Left ventricle myocardium superior (tissue), 1 donor: ENCODE measurements at regions not wholly inside any gene's neighbourhood (a gene's known extent, or its start where the extent isn't known, plus 50 kb on each side); places are given as distances from the start of the nearest gene placed in this dataset.
"Not testable (repeated sequence)": the region's sequence is repeated elsewhere in the genome, so short reads cannot be mapped to it uniquely, and the experiment has no call there.

ENCODE experiments used
- ATAC-seq: fragments of 200-7000 bp; cut with Tn5 transposase; one replicate; pipeline ENCODE4 v1.9.1; 2020; ENCODE audit warnings: mild to moderate bottlenecking, moderate library complexity
- DNase-seq: peaks from one replicate; pipeline ENCODE4 v3.0.0-alpha.2; 2020
- intact Hi-C: fragments of 100-400 bp; cut with micrococcal nuclease; formaldehyde crosslinking; loops from one replicate; pipeline ENCODE4 v1.11.0; 2022
- donor health status: DM: no; HTN: yes; CAD: no; lungs with severe emphysema.

DNA sequence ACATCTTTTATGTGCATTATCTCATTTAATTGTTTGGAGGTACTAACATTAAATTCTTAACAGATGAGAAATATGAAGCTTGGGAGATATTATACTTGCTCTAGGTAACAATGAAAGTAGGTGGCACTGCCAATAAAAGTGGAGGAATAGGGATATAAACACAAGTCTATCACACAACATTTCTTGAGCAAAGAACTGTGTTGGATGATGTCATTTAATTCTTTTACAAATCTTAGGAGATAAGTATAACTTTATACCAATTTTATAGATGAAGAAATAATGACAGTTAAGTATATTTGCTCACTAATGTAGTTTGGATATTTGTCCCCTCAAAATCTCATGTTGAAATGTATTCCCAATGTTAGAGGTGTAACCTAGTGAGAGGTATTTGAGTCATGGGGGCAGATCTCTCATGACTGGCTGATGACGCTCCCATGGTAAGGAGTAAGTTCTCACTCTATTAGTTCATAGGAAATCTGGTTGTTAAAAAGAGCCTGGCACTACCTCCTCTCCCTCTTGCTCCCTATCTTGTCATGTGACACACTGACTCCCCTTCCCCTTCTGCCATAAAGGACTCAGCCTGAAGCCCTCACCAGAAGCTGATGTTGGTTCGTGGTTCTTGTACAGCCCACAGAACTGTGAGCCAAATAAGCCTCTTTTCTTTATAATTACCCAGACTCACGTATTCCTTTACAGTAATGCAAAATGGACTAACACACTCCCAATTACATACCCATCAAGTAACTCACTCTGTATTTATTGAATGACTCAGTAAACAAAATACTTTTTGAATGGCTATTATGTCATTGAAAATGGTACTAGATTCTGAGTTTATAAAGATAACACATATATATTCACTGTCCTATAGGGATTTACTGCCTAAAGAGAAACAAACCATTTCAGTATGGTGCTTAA, 146.8 kb upstream of the KITLG start:
- DNase-seq: no peak
- no peak for ATAC-seq
- intact Hi-C loops: no loop called here

DNA sequence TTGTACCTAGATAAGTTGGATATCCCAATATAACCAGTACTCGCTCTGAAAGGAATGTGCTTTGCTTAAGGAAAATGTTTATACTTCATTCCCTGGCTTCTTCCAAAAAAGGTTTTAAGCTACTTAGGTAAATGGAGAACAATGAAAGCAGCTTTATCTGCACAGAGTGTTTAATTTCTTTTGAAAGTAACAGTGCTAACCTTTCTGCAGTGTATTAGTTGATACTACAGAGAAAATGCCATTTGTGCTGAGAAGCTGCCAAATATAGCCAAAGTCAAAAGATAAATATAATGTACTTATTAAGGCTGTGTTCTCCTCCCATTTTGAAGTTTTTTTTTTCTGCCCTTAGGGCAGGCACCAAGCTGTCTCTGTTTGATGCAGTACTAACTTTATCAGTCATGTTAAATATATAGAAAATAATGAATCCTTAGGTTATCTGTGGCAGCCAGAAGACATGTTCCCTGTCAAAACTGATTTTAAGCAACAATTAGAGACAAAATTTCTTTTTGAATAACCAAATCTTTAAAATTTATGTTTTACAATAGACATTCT, 145.4 kb upstream of the KITLG start:
- DNase-seq (no peak), ATAC-seq (no peak)
- intact Hi-C loops: no loop called here

DNA sequence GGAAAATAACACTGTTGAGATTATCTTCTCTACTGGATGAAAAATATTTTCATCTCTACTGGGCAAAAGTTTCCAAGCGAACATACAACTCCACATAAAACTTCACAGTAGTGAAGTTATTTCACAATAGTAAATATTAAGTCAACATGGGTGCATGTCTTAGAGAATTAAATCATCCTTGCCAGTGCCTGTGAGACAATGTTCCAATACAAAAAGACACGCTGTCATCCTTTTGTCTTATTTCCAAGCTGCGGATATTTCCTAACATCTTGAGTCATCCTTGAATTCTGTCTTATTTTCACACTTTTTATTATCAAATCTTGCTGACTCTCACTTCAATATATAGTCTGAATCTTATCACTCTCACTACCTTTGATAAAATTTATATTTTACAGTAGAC, 142.9 kb upstream of the KITLG start:
- intact Hi-C loops: no loop called here
- ATAC-seq (no peak), DNase-seq (no peak)

DNA sequence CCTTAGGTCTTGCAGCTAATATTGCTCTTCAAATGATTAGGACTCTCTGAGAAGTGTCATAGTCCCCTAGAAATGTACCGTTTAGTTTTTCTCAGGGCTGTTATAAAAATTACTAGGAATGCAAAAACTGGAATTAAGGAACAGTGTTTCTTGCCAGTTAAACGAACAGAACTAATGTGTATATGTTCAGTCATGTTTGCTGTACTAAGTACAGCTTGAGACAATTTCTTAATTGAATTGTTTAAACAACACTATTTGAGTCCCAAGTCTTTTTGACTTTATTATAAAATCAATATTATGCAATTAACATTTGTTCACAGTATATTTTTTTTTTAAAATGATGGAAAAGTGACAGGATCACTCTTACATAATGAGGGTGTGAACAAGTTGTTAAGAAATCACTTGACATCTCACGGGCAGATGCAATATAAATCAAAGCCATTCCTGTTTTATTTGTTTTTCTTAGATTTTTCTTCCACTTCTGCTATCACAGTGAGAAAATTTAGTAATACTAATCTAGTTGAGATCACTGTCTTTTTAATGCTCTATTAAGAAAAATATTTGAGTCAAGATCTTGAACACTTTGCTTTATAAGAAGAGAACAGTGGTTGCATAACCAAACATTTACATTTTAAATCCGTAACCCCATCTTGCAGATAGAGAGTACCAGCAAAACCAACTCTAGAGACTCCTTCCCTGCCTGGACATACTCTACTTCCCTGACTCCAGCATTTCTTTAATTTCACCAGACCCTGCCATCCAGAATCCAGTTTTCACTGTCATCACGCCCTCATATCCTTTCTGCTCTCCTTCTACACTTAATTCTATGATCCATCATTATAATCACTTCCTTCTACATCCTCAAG, 140.7 kb upstream of the KITLG start:
- ATAC-seq (no peak), DNase-seq (no peak)
- intact Hi-C loops: no loop called here

DNA sequence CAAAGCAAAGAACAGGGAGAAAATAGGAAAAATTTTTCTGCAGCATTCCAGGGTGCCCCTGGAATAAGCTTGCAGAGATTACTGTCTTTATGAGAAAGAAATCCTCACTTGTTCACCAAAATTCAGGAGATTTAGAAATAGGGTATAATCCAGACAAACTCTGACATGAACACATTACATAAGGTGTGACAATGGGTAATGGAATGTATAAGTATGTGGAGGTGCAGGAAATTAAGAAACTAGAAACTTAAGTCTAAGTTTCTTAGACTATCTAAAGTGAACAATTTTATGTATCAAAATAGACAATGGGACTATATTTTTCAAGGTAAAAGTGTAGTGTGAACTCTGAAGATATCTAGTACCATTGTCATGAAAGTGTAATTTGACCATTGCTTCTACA, 140.0 kb upstream of the KITLG start:
- intact Hi-C loops: no loop called here

DNA sequence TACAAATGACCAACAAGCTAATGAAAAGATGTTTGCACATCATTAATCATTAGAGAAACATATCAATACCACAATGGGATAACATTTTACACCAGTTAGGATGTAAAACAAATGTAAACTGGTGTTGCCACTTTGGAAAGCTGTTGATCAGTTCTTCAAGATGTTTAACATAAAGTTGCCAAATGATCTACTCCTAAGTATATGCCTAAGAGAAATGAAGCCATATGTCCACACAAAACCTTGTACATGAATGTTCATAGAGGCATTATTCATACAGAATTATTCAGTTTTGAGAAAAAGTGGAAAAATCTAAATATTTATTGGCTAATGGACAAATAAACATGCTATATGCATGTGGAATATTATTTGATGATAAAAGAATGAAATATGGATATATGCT, 136.9 kb upstream of the KITLG start:
- intact Hi-C loops: no loop called here
- ATAC-seq (no peak), DNase-seq (no peak)

More for the DNA sequence above, 140.0 kb upstream of the KITLG start:
- DNase-seq (no peak), ATAC-seq (no peak)

DNA sequence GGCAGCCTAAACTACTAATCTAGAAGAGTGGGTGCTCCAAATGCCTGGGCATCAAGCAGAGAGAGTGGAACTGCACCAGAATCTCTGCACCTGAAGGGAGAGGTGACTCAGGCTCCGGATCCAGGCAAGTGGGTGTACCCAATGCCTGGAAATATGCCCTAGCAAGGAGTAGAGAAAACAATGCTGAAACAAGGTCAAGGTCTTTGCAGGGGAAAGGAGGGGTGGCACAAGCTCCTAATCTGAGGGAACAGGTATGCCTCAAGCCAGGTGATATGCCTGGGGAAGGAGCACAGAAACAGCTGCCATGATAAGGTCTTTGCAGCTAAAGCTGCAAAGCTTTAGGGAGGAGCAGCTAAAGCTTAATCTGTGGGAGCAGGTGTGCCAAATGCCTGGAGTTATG, 136.0 kb upstream of the KITLG start:
- DNase-seq: no peak
- intact Hi-C loops: no loop called here
- ATAC-seq: no peak

DNA sequence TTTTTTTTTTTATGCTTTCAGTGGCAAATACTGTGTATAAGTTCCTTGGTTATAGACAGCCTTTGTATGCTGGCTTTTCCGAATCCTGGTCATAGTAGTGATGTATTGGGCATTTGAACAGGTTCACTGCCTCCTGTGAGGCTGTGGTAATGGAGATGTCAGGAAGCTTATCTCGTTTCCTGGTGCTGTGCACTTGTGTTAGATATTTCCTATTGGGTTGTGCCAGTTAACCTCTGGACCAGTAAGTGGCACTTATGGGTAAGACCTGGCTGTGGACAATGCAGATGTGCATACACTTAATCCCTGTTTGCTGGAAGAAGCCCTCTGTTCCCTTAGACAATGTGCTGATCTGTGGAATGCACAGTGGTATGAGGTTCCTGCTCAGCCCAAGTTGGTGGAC, 135.4 kb upstream of the KITLG start:
- intact Hi-C loops: no loop called here
- DNase-seq (no peak), ATAC-seq (no peak)

DNA sequence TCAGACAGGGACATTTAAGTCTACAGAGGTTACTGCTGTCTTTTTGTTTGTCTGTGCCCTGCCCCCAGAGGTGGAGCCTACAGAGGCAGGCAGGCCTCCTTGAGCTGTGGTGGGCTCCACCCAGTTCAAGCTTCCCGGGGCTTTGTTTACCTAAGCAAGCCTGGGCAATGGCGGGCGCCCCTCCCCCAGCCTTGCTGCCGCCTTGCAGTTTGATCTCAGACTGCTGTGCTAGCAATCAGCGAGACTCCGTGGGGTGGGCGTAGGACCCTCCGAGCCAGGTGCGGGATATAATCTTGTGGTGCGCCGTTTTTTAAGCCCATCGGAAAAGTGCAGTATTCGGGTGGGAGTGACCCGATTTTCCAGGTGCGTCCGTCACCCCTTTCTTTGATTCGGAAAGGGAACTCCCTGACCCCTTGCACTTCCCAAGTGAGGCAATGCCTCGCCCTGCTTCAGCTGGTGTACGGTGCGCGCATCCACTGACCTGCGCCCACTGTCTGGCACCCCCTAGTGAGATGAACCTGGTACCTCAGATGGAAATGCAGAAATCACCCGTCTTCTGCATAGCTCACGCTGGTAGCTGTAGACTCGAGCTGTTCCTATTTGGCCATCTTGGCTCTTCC, 134.1 kb upstream of the KITLG start:
- intact Hi-C loops, ATAC-seq, DNase-seq: not testable (repeated sequence)

DNA sequence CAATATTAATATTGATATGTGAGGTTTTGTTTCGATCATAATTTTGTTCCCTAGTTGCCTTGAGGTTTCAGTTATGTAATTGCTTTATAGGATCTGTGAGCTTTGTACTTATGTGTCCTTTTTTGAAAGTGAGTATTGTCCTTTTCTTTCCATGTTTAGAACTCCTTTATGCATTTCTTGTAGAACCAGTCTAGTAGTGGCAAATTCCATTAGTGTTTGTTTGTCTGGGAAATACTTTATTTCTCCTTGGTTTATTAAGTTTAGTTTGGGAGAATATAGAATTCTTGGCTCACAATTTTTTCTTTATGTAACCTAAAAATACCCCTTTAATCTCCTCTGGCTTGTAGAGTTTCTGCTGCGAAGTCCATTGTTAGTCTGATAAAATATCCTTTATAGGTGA, 127.5 kb upstream of the KITLG start:
- ATAC-seq (no peak), DNase-seq (no peak)
- intact Hi-C loops: no loop called here

DNA sequence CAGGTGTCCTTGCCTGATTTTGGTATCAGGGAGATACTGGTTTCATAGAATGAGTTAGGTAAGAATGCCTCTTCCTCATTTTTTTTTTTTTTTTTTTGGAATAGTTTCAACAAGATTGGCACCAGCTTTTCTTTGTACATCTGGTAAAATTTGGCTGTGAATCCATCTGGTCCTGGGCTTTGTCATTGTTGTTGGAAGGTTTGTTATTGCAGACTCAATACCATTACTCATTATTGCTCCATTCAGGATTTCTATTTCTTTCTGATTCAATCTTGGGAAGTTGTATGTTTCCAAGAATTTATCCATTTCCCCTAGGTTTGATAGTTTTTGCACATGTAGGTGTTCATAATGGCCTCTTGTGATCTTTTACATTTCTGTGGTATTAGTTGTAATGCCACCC, 126.0 kb upstream of the KITLG start:
- no peak for DNase-seq
- no peak for ATAC-seq
- intact Hi-C loops: no loop called here

DNA sequence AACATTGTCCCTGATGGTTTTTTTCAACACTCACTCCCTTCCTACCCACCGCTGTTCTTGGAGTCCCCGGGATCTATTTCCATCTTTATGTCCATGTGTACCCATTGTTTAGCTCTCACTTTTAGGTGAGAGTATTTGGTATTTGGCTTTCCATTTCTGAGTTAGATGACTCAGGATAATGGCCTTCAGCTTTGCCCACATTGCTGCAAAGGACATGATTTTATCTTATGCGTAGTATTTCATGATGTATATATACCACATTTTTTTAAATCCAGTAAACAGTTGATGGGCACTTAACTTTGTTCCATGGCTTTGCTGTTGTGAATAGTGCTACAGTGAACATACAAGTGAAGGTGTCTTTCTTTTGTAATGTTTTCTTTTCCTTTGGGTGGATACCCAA, 123.5 kb upstream of the KITLG start:
- ATAC-seq: no peak
- intact Hi-C loops: no loop called here
- no peak for DNase-seq

DNA sequence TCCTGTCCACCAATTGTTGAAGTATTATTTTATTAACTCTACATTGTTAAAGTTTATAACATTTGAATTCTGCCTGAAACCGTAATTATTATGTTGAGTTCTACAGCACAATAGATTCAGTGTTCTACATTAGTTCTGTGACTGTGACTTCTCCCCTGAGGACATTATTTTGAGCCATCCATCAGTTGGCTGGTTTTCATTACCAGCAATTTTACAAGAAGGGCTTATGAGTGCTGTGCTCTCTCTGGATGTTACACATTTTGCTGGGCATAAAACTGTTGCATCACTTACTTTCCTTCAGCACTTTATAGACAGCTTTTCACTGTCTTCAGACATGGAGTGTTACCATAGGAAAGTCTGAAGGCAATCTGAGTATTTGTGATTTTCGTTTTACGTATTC, 118.2 kb upstream of the KITLG start:
- intact Hi-C loops: no loop called here
- ATAC-seq: no peak
- DNase-seq: no peak

DNA sequence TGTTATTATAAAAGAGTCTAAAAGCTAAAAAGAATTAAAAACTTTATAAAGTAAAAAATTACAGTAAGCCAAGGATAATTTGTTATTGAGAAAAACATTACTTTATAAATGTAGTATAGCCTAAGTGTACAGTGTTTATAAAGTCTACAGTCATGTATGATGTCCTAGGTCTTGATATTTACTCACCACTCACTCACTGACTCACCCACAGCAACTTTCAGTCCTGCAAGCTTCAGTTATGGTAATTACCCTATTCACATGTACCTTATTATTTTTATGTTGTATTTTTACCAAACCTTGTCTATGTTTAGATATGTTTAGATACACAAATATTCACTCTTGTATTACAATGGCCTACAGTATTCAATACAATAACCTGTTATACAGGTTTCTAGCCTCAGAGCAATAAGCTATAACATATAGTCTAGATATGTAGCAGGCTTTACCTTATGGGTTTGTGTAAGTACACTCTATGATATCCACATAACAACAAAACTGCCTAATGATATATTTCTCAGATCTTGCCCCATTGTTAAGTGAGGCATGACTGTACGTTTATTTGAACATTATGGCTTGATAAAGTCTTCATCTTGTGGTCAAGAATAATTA, 113.7 kb upstream of the KITLG start:
- intact Hi-C loops: no loop called here
- ATAC-seq (no peak), DNase-seq (no peak)

DNA sequence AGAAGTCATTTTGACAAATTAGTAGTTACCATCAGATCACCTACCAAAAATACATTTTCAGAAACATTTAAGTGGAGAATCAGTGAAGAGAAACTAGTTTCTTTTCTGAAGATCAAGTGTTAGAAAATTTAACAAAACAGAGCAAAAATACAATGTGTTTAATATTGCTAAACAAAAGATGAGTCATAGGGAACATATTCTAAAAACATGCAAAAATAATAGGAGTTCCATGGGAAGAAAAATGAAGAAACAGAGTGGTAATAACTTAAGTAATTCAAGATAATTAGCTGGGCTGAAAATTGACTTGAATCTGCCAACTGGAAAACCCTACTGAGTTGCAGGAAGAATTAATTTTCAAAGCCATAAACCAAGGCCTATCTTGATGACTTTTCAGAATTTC, 111.5 kb upstream of the KITLG start:
- ATAC-seq (no peak), DNase-seq (no peak)
- intact Hi-C loops: no loop called here

DNA sequence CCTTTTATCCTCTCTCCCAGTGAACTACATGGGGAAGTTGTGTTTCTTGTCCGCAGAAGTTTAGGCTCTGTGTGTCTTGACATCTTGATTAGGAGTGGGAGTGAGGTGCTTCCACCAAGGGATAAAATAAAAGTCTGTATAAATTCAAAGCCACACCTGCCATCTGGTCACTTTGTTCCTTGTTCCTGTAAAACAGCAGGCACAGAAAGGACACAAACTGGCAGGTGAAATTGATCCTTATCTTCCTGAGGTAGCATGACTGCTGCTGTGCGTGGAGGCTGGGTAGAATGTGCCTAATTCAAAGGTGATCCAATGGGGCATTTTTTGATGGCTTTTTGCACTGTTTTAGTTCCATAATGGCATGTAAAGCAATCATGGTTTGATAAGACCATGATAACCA, 104.3 kb upstream of the KITLG start:
- DNase-seq: no peak
- intact Hi-C loops: no loop called here
- ATAC-seq: no peak

DNA sequence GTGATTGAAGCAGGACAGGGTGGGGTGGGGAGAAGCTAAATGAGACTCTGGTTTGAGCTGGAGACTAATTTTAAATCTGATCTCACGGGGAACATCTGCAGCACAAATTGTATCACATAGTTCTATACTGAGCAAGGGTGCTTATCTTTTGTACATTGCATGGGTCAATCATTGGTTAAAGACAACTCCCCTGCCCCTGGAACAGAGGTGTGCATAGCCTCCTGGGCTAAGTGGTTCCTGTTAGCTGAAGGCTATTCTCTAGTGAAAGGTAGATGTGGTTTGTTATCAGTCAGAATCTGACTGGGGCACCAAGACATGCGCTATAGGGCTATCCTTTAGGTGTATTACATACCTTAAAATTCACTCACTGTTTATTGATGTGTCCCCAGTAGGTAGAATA, 103.9 kb upstream of the KITLG start:
- intact Hi-C loops: no loop called here
- ATAC-seq: no peak
- DNase-seq: no peak

DNA sequence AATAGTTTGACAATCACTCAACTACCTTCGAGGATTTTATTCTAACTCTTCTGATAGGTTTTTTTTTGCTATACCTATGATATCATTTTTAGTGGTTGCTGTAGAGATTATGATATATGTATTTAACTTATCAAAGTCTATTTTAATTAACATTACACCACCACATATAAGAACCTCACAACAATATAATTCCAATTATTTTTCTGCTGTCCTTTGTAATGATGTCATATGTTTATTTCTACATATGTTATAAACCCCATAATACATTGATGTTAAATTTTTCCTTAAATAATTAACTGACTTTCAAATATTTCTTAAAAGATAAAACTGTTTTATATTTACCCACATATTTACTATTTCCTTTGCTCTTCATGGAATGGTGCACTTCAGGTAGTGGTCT, 103.4 kb upstream of the KITLG start:
- DNase-seq: no peak
- no peak for ATAC-seq
- intact Hi-C loops: no loop called here

DNA sequence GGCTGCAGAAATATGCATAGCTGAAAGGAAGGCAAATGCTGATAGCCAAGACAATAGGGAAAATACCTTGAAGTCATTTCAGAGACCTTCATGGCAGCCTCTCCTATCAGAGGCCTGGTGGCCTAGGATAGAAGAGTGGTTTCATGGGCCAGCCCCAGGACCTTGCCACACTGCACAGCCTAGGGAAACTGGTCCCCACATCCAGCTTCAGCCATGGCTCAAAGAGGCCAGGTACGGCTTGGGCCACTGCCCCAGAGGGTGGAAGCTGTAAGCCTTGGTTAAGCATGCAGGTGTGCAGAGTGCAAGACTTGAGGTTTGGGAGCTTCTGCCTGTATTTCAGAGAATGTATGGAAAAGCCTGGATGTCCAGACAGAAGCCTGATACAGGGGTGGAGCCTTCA, 101.0 kb upstream of the KITLG start:
- intact Hi-C loops: no loop called here
- ATAC-seq: no peak
- no peak for DNase-seq
